AG04450 (cell line): ENCODE measurements at regions not wholly inside any gene's neighbourhood (a gene's known extent, or its start where the extent isn't known, plus 50 kb on each side); places are given as distances from the start of the nearest gene placed in this dataset.
A peak's percentile ranks its signal among the peaks of the same experiment; 100 is the strongest.
"Not testable (repeated sequence)": the region's sequence is repeated elsewhere in the genome, so short reads cannot be mapped to it uniquely, and the experiment has no call there.

ENCODE experiments used
- CTCF ChIA-PET: fragments of 300-600, 350-600 bp; formaldehyde crosslinking; extraction: SDS; loops from one replicate; lab custom pipeline; 2022; ENCODE audit warnings: antibody characterized with exemption, inconsistent platforms; lab: Charles Lee
- POLR2A ChIA-PET: fragments of 350-600 bp; formaldehyde crosslinking; extraction: SDS; loops from one replicate; lab custom pipeline; 2021; ENCODE audit warnings: antibody characterized with exemption, inconsistent platforms; lab: Yijun Ruan, JAX
- DNase-seq: peaks from one replicate; pipeline ENCODE4 v3.0.0-alpha.2; 2011; ENCODE audit warnings: low read depth, low spot score
- H3K27ac ChIP-seq: one replicate; pipeline ENCODE4 v1.5.1; 2012; ENCODE audit warnings: low read depth, low read length, control low read depth
- H3K27me3 ChIP-seq: one replicate; pipeline ENCODE4 v1.6.0; 2012; ENCODE audit warnings: low read length; ENCODE audit not compliant: control insufficient read depth, insufficient read depth
- H3K4me3 ChIP-seq: 2 replicates; pipeline ENCODE4 v1.5.1; 2011; ENCODE audit warnings: mild to moderate bottlenecking, low read depth, low read length, control low read depth
- H3K9me3 ChIP-seq: 2 replicates; pipeline ENCODE4 v1.5.1; 2012; ENCODE audit warnings: low read length; ENCODE audit not compliant: control insufficient read depth, insufficient read depth
- TF ChIP-seq, protein P1 (sequence below): IDR thresholded peaks from 2 replicates; pipeline ENCODE4 v1.5.1; 2011; ENCODE audit warnings: low read depth, low read length, control low read depth, inconsistent platforms

DNA sequence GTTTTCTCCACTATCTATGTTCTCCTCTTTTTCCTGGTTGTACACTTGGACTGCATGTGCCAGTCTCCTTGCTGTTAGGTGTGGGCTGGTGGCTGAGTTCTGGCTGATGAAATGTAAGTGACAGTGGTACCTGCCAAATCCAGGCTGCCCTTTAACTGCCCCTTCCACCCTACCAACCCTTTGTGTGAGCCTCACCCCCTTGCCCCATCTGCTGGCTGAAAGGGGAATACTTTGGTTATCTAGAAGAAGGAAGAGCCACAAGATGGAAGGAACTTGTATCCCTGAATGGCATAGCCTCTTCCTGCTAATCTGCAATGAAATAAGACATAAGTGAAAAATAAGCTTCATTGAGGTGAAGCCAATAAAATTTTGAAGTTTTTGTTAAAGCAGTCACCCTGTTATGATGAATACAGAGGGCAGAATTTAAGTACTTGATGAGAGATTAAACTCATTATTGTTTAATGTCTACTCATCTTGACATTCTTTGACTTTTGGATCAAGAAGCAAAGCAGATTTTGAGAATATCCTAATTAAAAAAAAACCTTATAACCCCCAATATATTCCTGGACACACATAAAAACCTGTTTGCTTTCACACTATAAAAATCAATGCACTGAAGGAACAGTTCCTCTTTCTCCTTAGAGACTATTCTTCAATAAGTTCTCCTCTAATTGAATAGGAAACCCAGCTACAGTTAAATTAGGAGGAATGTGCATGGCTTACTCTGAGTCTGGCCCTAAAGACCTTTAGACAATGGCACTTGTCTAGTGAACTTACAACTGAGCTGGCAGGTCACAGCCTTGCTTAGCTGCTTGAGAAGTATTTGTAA, 262.6 kb upstream of the BTG1 start:
- DNase-seq, result no peak
- ChIA-PET POLR2A (interaction anchor here (2.3 kb wide), 1 partner anchor 262 kb away, joined by 10 read pairs; the partner anchor contains the start of gene BTG1), CTCF (interaction anchor here (0.7 to 1.6 kb wide), 6 partner anchors 9 to 1026 kb away, joined by 3 to 10 read pairs (median 4); partner anchors contain the start of gene BTG1)
- Histone ChIP-seq H3K9me3 (no peaks in the 10 kb centered on the region; the same call in 1 of the 2 replicates), H3K4me3 (no peak overlapping the region), H3K27ac (no peak overlapping the region), H3K27me3 (peaks cover 3% of the 10 kb centered on the region)
- TF ChIP-seq, protein P1, sequence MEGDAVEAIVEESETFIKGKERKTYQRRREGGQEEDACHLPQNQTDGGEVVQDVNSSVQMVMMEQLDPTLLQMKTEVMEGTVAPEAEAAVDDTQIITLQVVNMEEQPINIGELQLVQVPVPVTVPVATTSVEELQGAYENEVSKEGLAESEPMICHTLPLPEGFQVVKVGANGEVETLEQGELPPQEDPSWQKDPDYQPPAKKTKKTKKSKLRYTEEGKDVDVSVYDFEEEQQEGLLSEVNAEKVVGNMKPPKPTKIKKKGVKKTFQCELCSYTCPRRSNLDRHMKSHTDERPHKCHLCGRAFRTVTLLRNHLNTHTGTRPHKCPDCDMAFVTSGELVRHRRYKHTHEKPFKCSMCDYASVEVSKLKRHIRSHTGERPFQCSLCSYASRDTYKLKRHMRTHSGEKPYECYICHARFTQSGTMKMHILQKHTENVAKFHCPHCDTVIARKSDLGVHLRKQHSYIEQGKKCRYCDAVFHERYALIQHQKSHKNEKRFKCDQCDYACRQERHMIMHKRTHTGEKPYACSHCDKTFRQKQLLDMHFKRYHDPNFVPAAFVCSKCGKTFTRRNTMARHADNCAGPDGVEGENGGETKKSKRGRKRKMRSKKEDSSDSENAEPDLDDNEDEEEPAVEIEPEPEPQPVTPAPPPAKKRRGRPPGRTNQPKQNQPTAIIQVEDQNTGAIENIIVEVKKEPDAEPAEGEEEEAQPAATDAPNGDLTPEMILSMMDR, result peak; percentile 63

DNA sequence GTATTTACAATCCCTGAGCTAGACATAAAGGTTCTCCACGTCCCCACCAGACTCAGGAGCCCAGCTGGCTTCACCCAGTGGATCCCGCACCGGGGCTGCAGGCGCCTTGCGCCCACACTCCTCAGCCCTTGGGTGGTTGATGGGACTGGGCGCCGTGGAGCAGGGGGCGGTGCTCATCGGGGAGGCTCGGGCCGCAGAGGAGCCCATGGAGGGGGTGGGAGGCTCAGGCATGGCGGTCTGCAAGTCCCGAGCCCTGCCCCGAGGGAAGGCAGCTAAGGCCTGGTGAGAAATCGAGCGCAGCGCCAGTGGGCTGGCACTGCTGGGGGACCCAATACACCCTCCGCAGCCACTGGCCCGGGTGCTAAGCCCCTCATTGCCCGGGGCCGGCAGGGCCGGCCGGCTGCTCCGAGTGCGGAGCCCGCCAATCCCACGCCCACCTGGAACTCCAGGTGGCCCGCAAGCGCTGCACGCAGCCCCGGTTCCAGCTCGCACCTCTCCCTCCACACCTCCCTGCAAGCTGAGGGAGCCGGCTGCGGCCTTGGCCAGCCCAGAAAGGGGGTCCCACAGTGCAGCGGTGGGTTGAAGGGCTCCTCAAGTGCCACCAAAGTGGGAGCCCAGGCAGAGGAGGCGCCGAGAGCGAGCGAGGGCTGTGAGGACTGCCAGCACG, 260.9 kb upstream of the BTG1 start:
- CTCF ChIA-PET, H3K27me3 ChIP-seq, H3K9me3 ChIP-seq, DNase-seq, H3K27ac ChIP-seq, H3K4me3 ChIP-seq: not testable (repeated sequence)
- POLR2A ChIA-PET, result interaction anchor here (1.0 kb wide), 1 partner anchor 261 kb away, joined by 3 read pairs; the partner anchor contains the start of gene BTG1

DNA sequence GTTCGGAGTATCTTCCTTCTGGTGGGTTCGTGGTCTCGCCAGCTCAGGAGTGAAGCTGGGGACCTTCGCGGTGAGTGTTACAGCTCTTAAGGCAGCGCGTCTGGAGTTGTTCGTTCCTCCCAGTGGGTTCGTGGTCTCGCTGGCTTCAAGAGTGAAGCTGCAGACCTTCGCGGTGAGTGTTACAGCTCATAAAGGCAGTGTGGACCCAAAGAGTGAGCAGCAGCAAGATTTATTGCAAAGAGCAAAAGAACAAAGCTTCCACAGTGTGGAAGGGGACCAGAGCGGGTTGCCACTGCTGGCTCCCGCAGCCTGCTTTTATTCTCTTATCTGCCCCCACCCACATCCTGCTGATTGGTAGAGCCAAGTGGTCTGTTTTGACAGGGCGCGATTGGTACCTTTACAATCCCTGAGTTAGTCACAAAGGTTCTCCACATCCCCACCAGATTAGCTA, 260.2 kb upstream of the BTG1 start:
- H3K4me3 ChIP-seq, H3K9me3 ChIP-seq, H3K27me3 ChIP-seq, CTCF ChIA-PET, DNase-seq, H3K27ac ChIP-seq: not testable (repeated sequence)
- POLR2A ChIA-PET, result interaction anchor here (1.0 kb wide), 1 partner anchor 260 kb away, joined by 3 read pairs; the partner anchor contains the start of gene BTG1

DNA sequence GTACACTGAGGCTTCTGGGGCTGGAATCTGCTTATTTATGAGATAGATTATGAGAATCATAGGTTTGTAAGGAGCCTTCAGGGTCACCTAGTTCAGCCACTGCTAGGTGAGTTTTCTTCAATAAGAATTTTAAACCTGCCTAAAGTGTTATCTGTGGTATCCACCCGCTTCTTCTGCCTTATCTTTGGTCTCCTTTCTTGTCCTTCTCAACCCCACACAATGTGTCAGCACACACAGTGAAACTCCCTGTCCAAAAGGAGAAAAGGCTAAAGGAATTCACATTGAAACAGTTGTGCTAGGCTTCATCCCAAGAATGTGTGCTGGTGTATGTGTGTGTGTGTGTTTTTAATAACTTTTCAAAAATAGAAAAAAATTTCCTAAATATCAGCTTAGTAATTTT, 259.3 kb upstream of the BTG1 start:
- H3K27ac ChIP-seq, result no peak overlapping the region
- ChIA-PET CTCF (no interaction called here), POLR2A (no interaction called here)
- no peak for DNase-seq
- TF ChIP-seq, protein P1, result no peak
- no peaks in the 10 kb centered on the region; the same call in 1 of the 2 replicates for H3K9me3 ChIP-seq
- H3K4me3 ChIP-seq, result no peak overlapping the region
- H3K27me3 ChIP-seq, result peaks cover 3% of the 10 kb centered on the region

DNA sequence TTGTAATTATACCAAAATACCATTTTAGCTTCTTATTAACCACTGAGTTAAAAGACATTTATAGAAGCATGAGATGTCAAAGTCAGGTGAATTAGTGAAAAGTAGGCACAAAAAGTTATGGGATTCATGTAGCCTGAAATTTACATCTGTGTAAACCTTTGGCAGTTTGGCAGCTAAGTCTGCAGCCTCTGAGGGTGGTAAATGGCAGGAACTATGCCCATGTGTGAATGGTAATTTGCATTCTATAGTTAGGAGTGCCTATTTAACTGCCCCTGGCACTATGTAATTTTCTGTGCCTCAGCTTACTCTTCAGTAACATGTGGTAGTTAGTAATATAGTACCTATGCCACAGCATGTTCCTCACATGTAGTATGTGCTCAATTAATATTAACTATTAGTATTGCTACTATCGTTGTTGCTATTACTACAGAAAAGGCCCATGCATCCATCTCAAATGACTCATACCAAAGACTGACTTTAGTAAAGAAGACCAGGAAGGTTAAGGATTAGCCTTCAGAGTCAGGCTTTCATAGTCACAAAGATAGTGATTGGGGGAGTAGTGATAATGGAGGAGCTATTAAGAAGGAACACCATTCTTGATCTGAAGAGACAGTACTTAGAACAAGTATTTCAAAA, 258.7 kb upstream of the BTG1 start:
- Histone ChIP-seq H3K4me3 (no peak overlapping the region), H3K27ac (no peak overlapping the region), H3K9me3 (no peaks in the 10 kb centered on the region; the same call in 1 of the 2 replicates), H3K27me3 (peaks cover 3% of the 10 kb centered on the region)
- TF ChIP-seq, protein P1, result no peak
- no peak for DNase-seq
- CTCF ChIA-PET, result no interaction called here
- POLR2A ChIA-PET, result no interaction called here
